Fibroblast of villous mesenchyme (primary cell): ENCODE measurements at regions not wholly inside any gene's neighbourhood (a gene's known extent, or its start where the extent isn't known, plus 50 kb on each side); places are given as distances from the start of the nearest gene placed in this dataset.

Experiments
- DNase-seq: peaks from one replicate; pipeline ENCODE4 v3.0.0-alpha.2; 2010; ENCODE audit warnings: low read depth
- H3K4me3 ChIP-seq: 2 replicates; pipeline ENCODE4 v1.5.1; 2011; ENCODE audit warnings: low read depth, mild to moderate bottlenecking, low read length
- CTCF ChIP-seq: IDR thresholded peaks from 2 replicates; pipeline ENCODE4 v1.5.1; 2012; ENCODE audit warnings: low read depth, mild to moderate bottlenecking, low read length; ENCODE audit not compliant: insufficient read depth

- no peak overlapping the region for H3K4me3 ChIP-seq
- no peak for DNase-seq
- TF ChIP-seq CTCF: no peak
These were observed 448.1 kb upstream of the TRAM1L1 start for GRCh38 chr4:117533501-117533900.

GRCh38 chr4:117545039-117545438, 459.7 kb upstream of the TRAM1L1 start:
- H3K4me3 ChIP-seq: no peak overlapping the region
- DNase-seq: no peak
- no peak for TF ChIP-seq CTCF

GRCh38 chr4:117549524-117549923, 464.1 kb upstream of the TRAM1L1 start:
- DNase-seq: no peak
- no peak overlapping the region for H3K4me3 ChIP-seq
- no peak for TF ChIP-seq CTCF

- no peak for DNase-seq
- TF ChIP-seq CTCF: no peak
- H3K4me3 ChIP-seq: no peak overlapping the region
These were observed 464.7 kb upstream of the TRAM1L1 start for GRCh38 chr4:117550085-117550484.

GRCh38 chr4:117560329-117560728, 474.0 kb upstream of the NDST3 start:
- no peak overlapping the region for H3K4me3 ChIP-seq
- DNase-seq: peak; percentile 5
- TF ChIP-seq CTCF: no peak

- no peak for DNase-seq
- H3K4me3 ChIP-seq: no peak overlapping the region
- TF ChIP-seq CTCF: no peak
These were observed 460.2 kb upstream of the NDST3 start for GRCh38 chr4:117574085-117574484.

GRCh38 chr4:117575850-117576249, 458.4 kb upstream of the NDST3 start:
- H3K4me3 ChIP-seq: no peak overlapping the region
- no peak for DNase-seq
- TF ChIP-seq CTCF: no peak
